ENCODE measurements at regions not wholly inside any gene's neighbourhood (a gene's known extent, or its start where the extent isn't known, plus 50 kb on each side); places are given as distances from the start of the nearest gene placed in this dataset.

DNA sequence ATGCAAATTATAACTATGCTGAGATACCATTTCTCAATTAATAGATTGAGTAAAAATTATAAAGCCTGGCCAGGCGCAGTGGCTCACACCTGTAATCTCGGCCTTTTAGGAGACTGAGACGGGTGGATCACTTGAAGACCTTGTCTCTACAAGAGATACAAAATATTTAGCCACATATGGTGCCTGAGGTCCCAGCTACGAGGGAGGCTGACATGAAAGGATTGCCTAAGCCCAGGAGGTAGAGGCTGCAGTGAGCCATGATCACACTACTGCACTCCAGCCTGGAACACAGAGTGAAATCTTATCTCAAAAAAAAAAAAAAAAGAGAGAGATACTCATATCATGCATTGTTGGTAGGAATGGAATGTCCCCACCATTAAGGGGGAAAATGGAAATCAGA is 142.4 kb downstream of the RCN1 start:
- TF ChIP-seq, protein P1, sequence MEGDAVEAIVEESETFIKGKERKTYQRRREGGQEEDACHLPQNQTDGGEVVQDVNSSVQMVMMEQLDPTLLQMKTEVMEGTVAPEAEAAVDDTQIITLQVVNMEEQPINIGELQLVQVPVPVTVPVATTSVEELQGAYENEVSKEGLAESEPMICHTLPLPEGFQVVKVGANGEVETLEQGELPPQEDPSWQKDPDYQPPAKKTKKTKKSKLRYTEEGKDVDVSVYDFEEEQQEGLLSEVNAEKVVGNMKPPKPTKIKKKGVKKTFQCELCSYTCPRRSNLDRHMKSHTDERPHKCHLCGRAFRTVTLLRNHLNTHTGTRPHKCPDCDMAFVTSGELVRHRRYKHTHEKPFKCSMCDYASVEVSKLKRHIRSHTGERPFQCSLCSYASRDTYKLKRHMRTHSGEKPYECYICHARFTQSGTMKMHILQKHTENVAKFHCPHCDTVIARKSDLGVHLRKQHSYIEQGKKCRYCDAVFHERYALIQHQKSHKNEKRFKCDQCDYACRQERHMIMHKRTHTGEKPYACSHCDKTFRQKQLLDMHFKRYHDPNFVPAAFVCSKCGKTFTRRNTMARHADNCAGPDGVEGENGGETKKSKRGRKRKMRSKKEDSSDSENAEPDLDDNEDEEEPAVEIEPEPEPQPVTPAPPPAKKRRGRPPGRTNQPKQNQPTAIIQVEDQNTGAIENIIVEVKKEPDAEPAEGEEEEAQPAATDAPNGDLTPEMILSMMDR (IDR thresholded peaks at IDR 0.05): no peak
- no peak for TF ChIP-seq POLR2A (IDR thresholded peaks at IDR 0.05)
